ENCODE measurements at regions not wholly inside any gene's neighbourhood (a gene's known extent, or its start where the extent isn't known, plus 50 kb on each side); places are given as distances from the start of the nearest gene placed in this dataset.
A peak's percentile ranks its signal among the peaks of the same experiment; 100 is the strongest.

DNA sequence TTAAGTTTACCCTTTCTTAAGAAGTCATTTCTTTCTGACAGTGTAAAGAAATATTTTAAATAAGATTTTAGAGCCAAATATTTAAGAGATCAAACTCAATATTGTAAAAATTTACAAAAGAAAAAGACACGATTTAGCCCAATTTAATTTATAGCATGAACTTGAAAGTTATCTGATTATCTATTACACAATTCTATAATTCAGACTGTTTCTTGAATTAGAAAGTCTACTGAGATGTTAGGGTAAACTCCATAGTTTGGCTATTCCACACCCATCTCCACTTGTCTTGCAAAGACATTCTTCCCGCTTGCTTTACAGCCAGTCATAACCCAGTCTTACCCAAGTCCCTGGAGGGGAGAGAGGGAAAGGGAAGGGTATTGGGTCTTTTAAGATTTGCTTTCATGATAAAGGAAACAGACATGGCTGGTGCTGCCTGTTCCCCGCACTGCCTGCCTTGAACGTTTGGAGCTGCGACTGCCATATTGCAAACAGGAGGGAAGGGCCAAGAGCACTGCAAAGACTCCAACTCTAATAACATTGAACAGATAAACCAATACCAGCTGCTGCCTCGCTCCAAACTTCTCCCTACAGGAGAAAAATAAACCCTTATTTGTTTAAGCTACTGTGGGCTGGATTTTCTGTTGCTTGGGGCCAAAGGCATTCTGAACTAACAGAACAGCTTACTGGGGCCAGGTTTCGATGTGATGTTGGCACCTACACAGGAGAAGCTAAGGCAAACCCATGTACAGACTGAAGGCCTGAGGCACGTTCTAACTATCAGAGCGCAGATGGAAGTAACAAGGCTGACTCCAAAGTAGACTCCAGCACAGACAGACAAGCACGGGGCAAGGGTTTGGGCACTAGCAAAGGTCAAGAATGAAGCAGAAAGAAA, 552.3 kb upstream of the JARID2 start:
- no peak for DNase-seq (ENCODE audit: low read depth)

DNA sequence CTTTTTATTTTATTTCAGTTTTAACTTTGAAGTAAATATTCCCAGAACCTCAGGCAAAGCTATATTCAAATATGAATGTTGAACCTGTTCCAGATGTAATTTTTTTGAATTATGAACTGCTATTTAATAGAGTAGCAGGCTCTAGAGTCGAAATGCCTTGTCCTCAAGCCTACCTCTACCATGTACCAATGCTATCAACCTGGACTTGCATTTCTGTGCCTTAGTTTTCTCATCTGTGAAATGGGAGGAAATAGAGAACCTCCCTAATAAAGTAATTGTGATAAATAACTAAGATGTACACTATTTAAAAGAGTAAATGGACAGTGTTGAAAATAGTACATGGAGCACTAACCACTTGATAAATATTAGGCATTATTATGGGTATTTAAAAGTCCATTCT, 551.6 kb upstream of the JARID2 start:
- no peak for DNase-seq (ENCODE audit: low read depth)

GRCh38 chr6:14695579-14695978, 550.3 kb upstream of the JARID2 start:
- DNase-seq (ENCODE audit: low read depth) = no peak

DNA sequence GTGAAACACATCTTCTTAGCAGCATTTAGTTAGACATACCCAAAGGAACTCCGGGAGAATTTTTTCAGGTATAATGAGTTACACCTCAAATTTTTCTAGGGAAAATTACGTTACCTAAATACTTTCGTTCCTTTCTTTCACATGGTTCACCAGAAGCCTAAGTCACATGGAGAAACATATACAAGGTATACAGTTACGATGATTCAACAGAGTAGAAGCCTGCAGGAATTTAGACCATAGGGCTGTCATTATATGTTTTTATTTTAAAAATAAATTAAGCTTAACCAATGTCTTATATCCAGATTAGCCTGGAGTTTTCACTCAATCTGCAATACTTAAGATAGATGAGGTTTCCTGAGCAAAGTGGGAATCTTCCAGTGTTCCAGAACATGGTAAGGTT, 549.5 kb upstream of the JARID2 start:
- no peak for DNase-seq (ENCODE audit: low read depth)

GRCh38 chr6:14697427-14697826, 548.4 kb upstream of the JARID2 start:
- no peak for DNase-seq (ENCODE audit: low read depth)

- no peak for DNase-seq (ENCODE audit: low read depth)
These were observed 545.9 kb upstream of the JARID2 start for GRCh38 chr6:14699803-14700601.

- DNase-seq (ENCODE audit: low read depth) = no peak
These were observed 543.9 kb upstream of the JARID2 start for GRCh38 chr6:14701946-14702345.

DNA sequence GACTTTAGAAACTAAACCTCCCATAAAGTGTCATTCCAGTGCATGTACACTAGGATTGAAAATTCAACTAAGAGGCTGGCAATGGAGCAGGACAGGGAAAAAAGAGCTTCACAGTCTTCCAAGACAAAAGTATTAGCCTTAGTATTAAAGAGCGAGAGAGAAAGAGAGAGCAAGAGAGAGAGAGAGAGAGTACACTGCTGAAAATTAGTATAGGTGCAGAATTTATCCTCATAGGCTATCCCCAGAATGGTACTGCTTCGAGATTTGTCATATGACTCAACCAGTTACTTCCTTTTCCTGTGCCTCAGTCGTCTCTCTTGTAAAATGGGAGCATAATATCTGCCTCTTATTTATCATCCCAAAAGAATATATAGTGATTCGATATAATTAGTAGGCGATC, 543.2 kb upstream of the JARID2 start:
- DNase-seq (ENCODE audit: low read depth) = no peak

DNA sequence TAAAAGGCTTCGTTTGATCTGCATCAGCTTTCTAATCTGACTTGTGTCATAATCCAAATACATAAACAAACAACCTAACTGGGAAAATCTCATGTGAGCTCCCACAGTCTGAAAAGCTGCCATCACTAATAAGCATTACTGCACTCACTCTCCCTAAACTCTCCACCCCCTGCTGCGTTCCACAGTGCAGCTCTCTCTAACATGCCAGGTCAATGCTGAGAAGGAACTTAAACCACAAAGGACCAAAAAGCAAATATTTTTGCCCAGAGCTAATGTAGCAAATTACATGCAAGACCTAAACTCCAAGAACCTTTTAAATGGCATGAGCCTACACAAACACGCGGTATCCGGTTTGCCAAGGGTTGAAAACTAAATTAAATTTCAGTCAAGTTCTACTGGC, 542.3 kb upstream of the JARID2 start:
- no peak for DNase-seq (ENCODE audit: low read depth)

- no peak for DNase-seq (ENCODE audit: low read depth)
These were observed 541.2 kb upstream of the JARID2 start for GRCh38 chr6:14704383-14705271.

- no peak for DNase-seq (ENCODE audit: low read depth)
These were observed 540.0 kb upstream of the JARID2 start for GRCh38 chr6:14705841-14706377.

- DNase-seq (ENCODE audit: low read depth) = no peak
These were observed 539.4 kb upstream of the JARID2 start for GRCh38 chr6:14706378-14706929.

DNA sequence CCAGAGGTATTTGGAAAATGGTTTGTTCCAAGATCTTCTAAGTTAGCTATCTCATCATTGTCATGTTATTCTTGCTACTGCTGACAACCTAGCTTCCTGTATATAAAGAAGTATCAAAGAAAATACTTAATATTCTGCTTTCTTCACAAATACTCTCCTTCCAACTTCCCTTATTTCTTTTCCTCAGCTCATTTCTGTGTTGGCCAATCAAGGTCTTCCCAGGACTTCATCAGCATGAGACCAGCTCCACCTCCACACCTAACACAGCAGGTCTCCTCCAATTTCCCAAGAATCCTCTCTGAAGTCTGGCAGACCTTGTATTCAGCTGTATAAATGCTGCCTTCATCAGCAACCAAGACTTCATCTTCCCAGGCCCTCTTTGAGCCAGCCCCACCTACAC, 538.6 kb upstream of the JARID2 start:
- no peak for DNase-seq (ENCODE audit: low read depth)

DNA sequence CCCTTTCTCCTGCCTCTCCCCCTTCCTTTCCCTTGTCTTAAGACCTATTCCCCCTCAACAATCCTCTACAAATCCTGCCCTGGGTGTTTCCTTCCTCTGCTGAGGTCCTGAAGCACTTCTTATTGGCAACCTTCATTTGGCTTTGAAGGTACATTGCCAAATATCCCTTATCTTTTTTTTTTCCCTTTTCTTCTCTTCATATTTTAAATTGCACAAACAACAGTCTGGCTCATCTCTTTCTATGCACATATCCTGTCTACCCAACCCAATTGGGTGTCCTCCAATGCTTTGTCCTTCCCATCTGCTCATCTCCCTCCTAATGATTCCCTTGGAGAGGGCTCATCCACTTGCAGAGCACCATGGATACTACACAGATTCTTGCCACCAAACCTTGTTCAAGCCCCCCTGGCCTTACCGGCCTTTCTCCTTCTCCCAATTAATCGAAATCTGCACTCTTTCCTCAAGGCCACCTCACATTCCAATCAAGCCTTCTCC, 537.9 kb upstream of the JARID2 start:
- no peak for DNase-seq (ENCODE audit: low read depth)

DNA sequence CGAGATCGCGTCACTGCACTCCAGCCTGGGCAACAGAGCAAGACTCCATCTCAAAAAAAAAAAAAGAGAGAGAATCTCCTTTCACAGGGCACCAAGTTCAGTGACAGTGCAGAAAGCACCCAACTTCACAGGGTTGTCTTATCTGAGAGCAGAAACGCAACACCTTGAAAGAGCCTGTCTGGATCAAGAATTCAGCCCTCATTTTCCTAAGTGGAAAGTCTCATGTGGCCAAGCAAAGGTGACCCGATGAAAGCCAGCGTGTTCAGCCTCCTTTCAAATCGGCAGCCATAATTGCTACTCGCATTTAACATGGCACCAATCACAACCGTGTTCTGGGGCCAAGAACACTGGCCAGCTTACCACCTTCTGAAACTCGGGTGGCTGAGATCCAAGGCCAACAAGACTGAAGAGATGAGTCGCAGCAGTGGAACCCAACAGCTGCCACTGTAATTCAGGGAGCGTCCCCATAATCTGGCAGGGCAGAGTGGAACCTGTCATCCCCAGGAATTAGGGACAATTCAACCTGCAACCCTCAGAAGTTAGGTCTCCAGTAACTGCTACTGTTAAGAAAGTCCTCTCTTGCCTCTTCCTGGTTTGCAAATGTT, 536.7 kb upstream of the JARID2 start:
- no peak for DNase-seq (ENCODE audit: low read depth)

- DNase-seq (ENCODE audit: low read depth) = no peak
These were observed 536.0 kb upstream of the JARID2 start for GRCh38 chr6:14709900-14710299.

DNA sequence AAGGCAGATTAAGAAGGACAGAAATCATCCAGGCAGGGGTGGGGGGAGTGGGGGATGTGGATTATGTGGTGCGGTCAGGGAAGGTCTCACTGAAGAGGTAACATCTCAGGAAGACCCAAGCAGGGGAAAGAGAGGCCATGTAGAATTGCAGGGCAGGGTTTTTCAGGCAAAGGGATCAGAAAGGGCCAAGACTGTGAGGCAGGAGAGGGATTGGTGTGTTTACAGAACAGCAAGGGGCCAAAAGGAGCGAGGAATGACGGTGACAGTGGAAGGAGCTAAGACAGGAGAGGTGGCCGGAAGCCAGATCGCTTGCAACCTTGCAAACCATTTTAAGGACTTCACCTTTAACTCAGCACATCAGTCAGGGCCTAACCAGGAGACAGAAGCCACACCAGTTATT, 535.4 kb upstream of the JARID2 start:
- no peak for DNase-seq (ENCODE audit: low read depth)

DNA sequence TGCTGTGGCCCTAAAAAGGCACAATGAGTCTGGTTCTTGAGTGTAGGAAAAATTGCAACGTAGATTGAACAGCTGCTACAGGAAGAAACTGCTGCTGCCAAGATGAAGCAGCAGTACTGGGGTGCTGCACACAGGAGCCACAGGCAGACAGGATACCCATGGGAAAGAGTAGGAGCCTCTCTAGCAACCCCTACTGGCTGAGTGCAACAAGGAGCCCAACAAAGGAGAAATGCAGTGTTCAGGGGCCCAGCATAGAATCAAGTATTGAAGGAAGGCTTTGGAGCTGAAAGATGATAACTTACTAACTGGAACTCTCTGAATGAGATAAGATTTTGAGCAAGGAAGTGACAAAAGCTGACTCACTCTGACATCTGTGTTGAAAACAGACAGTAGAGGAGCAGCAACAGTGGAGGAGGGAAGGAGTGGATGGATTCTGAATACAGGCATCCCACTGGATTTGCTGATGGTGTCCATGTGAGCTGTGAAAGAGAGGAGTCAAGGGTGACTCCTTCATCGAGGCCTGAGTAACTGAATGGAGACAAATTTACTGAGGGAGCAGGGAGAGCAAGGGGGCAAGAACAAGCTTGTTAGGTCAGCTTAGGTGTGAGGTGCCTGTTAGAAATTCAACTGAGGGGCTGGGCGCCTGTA, 534.7 kb upstream of the JARID2 start:
- DNase-seq (ENCODE audit: low read depth) = peak; percentile 70

DNA sequence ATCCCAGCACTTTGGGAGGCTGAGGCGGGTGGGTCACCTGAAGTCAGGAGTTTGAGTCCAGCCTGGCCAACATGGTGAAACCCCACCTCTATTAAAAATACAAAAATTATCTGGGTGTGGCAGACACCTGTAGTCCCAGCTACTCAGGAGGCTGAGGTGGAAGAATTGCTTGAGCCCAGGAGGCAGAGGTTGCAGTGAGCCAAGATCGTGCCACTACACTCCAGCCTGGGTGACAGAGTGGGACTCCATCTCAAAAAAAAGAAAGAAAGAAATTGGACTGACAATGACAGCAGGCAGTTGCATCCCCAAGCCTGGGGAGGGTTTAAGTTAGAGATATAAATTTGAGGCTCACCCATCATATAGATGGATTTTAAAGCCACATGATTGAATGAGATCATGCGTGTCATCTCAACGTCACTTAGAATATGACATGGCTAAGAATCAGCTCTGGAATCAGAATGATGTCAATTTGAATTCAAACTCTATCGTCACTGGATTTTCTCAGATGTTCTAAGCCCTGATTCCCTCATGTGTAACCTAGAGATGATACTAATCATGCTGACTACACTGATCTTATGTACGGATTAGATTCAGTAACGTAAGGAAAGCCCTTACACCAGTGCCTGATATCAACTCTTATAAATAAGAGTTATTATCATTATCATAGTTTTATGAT, 534.0 kb upstream of the JARID2 start:
- no peak for DNase-seq (ENCODE audit: low read depth)
